Activated CD8-positive, alpha-beta memory T cell treated with anti-CD3 and anti-CD28 coated beads, Interleukin-2, amount 50 U/mL, for 24 hours (primary cell): ENCODE measurements at regions not wholly inside any gene's neighbourhood (a gene's known extent, or its start where the extent isn't known, plus 50 kb on each side); places are given as distances from the start of the nearest gene placed in this dataset.

ENCODE experiments used
- DNase-seq: peaks from one replicate; pipeline ENCODE4 v3.0.0-alpha.2; 2020; ENCODE audit errors: extremely low read depth

DNA sequence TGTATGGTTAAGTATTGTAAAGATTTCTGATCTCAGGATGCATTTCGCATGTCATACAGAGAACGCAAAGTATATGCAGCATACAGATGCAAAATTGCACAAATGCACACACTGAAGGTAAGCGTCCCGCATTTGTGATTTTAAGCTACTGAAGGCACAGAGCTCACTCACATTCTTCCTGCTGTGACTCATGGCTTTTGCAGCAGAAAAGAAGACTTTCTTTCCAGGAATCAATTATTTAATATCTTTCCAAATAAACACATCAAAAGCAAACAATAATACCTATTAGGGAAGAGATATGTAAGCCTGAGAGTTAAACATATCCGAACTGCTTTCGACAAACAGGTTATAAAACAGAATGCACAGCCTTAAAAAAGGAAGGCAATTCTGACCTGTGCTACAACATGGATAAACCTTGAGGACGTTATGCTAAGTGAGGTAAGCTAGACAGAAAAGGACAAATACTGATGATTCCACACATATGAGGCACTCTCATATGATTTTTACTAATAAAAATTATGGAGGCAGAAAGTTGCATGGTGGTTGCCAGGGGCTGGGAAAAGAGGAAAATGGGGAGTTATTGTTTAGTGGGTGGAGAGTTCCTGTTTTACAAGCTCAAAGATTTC lies 109.0 kb downstream of the TFAP2A start:
- DNase-seq = no peak

DNA sequence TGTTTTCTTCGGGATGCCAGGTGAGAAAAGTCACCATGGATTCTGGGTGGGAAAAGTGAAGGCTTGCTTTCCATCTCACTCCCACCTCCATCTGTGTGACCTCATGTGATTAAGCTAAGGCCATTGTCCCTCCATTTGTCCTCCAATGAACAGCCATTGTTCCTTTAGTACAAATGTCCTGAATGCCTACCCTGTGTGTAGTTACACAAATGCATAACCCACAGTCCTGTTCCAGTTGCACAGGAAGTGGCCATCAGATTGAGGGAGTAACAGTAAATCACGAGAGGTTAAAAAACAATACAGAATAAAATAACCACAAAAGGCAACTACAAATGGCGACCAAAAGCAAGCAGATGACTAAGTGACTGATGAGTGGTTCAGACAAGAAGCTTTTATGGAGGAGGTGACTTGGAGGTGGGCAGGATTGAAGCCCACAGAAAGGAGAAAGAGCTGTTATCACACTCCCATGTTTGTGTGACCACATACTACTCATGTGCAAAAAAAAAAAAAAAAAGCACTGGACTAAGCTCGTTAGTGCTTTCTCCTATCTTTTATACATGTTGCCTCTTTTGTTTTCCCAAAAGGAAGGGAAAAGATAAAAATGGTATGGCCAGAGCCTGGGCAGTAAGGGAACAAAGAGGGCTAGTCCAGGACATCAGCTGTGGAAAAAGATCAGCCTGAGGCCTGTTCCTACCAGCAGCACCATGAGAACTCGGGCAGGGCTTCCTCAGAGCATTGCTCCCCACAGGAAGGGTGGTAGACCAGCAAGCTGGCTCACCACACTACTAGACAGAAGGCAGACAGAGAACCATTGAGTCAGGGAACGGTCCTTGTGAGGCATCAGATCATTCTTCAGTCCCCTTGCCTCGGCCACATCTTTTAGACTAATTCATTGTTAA lies 111.0 kb downstream of the TFAP2A start:
- no peak for DNase-seq

DNA sequence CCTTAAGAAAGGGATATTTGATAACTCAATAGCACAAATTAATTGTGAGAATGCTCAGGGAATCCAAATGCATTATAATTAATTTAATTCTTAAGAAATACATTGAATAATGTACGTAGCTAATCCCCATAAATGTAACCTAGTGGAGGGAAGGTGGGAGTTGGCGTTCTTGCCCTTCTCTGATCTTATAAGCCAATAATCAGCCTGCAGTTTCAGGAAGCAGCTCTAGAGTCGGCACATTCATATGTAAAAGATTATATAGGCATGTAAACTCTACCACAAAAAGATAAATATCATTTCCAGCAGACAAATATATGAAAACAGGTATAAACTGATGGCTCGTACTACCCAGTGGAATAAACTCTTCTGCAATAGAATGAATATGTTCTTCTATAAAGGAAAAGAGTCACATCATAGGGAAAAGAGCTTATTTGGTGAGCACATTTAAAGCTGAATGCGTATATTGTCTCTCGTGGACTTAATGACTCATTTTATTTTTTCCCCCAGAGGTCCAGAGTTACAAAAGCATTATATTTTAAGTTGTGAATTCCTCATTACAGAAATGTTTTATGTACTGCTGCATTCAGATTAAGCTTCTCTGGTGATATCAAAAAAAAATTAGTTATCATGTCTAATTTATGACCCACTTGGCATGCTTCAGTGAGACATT lies 112.2 kb downstream of the TFAP2A start:
- no peak for DNase-seq

DNA sequence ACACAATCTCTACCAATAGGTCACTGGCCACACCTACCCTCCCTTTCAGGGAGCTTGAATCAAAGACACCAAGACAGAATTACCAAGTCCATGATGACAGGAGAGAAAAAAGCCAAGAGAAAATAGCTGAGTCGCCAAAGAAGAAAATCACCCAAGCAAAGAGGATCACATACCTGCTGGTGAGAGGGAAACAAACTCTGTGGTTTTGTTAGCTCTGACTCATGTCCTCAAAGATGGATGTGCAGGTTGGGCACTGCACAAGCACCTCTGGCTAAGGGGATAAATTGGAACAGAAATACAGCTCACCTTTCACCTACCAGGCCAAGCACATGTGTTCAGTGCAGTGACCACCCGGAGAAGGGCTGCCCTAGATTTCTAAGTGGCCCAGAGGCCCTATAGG lies 114.8 kb downstream of the TFAP2A start:
- no peak for DNase-seq

DNA sequence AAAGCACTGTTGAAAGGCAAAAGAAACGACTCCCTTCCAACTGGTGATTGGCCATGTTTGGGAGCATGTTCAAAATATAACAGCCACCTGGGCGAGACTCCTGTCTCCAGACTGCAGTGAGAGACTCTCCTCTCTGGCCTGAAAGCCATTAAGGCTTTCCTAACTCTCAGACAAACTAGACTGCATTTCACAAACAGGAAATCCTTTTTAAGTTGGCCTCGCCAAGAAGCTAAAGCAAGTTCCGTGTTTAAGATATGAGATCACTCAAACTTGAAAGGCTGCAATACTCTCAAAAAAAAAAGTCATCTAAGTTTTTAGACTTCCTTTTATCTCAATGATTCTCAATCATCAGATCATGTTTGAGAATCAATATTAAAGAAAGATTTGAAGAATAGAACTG lies 117.0 kb downstream of the TFAP2A start:
- no peak for DNase-seq

DNA sequence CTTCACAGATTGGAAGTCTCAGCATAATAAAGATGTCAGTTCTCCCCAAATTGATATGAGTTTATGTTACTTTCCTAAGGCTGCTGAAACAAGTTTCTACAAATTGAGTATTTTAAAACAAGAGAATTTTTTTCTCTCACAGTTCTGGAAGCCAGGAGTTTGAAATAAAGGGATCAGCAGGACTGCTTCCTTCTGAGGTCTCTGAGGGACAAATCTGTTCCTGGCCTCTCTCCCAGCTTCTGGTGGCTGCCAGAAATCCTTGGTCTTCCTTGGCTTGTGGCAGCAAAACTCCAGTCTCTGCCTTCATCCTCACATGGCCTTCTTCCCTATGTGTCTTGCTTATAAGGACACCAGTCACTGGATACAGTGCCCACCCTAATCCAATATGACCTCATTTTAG lies 136.1 kb downstream of the TFAP2A start:
- no peak for DNase-seq

DNA sequence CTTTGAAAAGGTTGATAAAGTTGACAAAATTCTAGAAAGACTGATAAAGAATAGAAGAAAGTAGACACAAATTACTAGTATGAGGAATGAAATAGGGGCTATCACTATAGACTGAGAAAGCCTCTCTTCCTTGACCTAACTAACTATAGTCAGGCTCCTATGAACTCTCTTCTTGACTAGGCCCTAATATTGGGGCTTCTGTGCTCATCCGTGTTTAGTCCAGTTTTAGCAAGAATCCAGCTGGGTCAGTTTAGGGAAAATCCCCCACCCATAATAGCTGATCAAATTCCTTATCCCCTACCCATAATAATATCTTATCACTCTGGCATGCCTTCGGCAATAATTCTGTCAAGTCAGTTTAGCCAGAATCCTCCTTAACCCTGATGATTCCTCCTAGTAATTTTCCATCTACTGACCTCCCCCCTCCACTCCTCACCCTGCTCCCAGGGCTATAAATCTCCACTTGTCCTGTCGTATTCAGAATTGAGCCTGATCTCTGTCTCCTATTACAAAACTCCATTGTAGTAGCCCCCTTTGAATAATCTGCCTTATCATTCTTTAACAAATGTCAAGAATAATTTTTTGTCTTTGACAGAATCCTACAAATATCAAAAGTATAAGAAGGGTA lies 138.1 kb downstream of the TFAP2A start:
- DNase-seq = no peak

DNA sequence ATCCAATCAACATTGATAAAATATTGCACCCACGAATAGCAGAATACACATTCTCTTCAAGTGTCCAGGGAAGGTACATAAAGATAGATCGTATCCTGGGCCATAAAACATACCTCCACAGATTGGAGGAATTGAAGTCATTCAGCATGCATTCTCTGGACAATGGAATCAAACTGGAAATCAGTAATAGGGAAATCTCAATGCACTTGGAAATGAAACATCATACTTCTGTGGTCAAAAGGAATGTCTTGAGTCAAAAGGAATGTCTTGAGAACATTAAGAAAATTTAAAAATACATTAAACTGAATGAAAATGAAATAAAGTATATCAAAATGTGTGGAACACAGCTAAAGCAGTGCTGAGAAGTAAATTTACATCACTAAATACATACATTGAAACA lies 138.8 kb downstream of the TFAP2A start:
- DNase-seq = no peak

DNA sequence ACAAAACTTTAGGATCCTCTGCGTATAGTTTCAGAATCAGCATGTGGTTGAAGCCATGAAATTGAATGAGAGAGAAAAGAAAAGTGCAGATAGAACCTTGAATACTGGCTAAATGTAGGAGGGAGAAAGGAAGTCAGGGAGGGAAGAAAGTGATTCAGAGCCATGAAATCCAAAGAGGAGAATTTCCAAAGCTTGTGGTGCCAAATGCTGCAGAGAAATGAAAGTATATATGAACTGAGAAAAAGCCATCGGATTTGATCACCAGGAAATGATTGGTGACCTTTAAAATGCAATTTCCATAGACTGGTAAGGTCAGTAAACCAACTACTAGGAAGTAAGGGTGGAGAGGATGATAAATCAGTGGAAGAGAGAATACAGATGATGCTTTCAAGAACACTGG lies 142.3 kb downstream of the TFAP2A start:
- no peak for DNase-seq

DNA sequence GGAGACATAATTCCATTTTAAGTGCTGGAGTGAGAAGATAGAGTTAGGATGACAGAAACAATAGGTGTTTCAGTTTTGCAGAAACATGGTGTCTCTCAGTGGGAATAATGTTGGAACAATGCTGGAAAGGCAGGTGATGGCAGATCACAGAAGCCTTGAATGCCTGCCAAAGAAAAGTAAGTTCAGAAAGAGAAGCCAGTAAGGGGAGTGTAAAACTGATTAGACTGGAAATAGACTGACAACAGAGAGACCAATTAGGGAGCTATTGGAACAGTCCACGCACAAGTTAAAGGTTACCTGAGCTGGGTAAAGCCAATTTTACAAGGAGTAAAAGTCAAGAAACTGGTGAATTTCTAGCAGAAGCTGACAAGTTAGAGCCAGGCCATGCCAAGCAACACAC lies 142.9 kb downstream of the TFAP2A start:
- DNase-seq = no peak

DNA sequence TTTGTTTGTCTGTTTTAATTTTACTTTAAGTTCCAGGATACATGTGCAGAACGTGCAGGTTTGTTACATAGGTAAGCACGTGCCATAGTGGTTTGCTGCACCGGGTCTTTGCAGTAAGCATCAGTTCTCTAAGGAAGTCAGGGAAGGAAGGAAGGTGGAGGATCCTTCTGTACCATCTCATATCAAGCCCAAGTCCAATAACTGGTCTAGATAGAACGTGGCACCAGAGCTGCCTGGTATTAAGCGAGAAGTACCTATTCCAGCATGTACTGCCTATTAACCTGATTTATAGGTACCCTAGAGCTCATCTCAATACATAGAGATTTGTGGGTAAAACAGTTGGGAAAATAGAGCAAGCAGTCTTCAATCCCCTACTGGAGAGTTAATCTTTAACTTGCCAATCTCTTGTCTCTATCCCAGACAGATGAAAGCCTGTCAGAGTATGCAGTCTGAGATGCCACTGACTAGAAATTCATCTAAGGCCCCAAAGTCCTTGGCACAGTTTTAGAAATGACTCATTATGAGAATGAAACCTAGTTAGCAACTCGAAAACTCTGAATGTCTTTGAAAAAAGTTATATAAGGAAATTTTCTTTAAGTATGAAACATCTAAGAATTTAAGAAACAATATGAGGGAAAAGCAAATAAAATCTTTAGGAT lies 144.9 kb downstream of the TFAP2A start:
- no peak for DNase-seq

DNA sequence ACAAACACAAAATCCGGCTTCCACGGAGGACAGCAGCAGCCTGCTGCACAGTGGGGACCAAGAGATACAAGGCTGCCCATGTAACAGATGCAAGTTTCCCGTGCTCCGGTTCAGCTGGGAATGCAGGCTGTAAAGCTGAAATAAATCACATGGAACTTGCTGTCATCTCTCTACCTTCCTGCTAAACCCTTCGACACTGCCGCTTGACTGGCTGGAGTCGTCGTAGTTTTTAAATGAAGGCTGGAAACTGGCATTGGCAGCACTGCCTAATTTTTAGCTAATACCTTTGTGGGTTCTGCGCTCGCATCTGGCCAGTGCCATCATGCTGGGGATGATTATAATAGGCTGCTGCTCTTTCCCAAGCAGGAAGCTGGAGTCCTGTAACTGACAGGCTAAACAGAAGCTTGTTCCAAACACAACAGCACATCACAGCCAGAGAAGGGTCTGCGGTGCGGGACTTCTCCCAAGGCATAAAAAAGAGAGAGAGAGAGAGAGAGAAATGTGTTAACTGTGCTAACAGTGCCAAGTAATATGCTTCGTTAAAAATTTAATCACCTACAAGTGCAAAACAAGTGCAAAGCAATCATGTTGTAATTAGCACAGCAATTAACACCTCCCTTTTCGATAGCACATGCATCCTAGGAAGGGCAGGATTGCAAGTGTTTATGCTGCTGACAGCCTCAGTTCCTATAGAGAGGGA lies 146.1 kb downstream of the TFAP2A start:
- DNase-seq = no peak

DNA sequence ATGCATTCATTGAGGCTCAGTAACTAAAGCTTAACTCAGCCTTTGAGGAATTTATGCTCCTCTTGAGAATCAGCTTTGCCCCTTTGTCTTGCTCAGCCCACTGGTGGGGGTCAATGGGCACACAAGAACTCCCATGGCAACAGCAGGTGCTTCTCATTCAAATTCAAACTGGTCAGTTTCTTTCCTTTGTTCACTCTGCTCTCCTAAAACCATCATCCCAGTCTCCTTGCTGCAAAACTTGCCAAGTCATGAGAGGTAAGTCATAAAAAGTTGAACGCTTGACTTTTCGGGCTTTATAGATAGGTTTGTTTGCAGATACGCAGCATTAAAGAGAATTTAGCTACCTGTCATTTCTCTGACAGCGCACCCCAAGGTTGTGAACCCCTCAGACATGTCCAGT lies 146.8 kb downstream of the TFAP2A start:
- no peak for DNase-seq

DNA sequence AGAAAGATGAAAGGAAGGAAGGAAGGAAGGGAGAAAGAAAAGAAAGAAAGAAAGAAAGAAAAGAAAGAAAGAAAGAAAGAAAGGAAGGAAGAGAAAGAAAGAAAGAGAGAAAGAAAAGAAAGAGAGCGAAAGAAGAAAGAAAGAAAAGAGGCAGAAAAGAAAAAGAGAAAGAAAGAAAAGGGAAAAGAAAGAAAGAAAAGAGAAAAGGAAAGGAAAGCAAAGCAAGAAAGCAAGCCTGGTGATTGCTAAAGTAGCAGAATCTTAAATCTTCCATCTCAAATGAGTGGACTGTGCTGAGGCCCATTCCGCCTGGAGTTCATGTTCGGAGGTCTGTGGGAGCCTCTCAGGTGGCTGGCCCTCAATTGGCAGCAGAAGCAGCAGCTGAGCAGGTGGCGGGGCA lies 148.4 kb downstream of the TFAP2A start:
- no peak for DNase-seq

DNA sequence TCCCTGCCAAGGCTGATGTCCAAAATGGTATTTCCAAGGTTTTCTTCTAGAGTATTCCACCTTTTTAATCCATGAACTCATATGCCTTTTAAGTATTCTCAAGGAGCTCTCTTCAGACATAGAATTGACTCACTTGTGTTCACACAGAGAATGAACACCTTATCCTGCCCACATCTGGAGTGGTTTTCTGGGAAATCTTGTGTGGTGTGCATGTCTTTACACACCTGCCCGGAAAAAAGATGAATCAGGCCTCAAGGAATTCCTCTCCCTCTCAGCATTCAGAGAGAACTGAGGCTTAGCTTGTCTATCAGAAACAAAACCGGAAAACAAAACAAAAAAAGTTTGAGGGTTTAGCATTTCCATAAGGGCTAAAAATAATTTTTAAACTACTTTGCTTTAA lies 148.8 kb downstream of the TFAP2A start:
- DNase-seq = no peak

DNA sequence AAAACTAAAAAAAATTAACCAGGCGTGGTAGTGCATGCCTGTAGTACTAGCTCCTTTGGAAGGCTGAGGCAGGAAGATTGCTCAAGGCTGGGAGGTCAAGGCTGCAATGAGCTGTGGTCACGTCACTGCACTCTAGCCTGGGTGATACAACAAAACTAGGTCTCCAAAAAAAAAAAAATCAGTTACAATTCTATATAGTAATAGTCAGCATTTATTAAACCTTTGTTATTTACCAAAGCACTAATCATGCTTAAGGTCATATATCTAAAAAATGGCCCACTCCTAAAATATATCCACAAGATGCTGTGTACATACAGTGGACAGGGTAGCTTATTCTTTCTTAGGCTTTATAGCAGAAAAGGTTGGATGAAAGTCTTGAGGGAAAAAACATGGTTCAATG lies 152.4 kb downstream of the TFAP2A start:
- DNase-seq = no peak

DNA sequence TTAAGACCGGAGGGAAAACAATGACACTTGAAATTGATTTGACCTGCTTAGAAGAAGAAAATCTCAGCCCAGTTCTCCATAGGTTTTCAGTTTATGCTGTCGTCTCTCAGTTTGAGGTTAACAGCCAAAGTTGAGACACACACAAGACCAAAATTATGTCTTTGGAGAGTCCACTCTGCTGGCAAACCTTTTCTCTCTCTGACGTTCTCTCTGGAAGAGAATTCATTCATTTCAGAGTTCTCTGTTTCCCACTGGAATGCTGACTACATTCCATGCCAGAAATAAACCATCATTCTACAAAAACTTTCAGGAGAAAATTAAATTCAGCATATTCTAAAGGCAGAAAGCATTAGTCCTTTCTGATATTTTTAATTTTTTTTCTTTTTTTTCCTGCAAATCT lies 155.2 kb downstream of the TFAP2A start:
- no peak for DNase-seq

DNA sequence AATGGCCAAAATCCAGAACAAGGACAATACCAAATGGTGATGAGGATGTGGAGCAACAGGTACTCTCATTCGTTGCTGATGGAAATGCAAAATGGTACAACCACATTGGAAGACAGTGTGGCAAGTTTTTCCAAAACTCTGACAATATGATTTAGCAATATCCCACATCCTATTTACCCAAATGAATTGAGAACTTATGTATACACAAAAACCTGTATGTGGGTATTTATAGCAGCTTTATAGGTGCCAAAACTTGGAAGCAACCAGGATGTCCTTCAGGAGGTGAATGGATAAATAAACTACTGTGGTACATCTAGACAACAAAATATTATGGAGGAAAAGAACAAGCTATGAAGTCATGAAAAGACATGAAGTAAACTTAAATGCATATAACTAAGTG lies 156.5 kb downstream of the TFAP2A start:
- no peak for DNase-seq

DNA sequence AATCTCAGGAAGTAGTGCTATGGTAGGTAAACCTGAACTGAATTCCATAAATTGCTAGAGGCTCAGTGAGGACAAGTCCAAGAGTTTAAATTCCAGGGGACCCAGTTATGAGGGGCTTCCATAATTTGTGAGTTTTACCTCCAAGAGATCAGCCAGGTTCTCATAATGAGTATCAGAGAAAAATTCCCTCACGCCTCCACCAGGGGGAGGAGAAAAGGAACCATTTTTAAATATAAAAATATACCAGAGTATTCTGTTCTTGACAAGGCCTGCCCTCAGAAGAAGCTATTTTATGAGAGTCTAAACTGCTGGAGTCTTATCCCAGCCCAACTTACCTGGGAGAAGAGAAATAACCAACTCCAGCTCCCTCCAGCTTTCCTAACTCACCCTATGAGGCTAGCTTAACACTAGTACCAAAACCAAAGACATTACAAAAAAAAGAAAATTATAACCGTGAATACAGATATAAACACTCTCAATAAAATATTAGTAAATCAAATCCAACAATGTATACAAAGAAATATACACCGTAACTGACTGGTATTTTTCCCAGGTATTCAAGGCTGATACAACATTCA lies 158.7 kb downstream of the TFAP2A start:
- DNase-seq = no peak

DNA sequence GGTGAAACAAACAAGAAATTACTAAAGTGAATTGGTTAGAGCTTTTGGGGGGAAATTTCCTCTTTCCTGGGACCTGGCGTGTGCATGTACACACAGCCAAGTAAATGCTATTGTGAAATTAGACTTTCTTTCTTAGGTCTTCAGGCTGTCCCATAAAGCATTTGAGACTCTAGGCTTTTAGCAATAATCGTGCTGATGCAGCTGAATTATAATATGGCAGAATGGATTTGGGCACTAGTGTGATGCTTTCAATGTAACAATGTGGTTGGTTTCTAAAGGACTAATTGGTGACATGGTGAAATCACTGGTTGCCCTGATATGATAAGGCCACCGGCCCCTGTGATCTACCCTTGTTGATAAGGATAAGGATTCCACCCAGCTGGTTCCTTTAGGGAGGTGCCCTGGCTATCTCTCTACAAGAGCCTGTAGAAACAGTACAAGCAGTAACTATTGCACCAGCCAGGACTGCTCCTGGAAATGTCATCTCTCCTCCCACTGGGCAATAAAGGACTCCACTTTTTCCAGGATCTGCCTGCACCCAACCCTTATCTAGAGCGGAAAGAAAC lies 164.1 kb downstream of the TFAP2A start:
- DNase-seq = no peak

DNA sequence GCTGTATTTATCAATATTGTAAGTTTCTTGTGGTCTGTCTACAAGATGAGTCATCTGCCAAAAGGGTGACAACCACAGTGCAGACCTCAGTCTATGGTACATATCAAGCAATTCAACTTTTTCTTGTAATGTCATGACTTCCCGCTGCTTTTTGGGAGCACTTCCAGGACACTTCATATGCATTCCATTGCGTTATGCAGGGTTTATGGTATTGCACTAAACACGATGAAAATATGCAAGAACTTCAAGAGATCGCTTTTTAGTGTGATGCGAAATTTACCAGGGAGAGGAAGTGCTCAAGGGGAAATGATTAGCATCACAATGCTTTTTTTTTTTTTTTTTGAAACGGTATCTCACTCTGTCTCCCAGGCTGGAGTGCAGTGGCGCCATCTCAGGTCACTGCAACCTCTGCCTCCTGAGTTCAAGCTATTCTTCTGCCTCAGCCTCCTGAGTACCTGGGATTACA lies 166.5 kb downstream of the TFAP2A start:
- DNase-seq = no peak
